SK-N-SH (cell line): ENCODE measurements at regions not wholly inside any gene's neighbourhood (a gene's known extent, or its start where the extent isn't known, plus 50 kb on each side); places are given as distances from the start of the nearest gene placed in this dataset.

Experiments used
- CHD2 ChIP-seq: fragments of 150-350 bp; IDR thresholded peaks from 2 replicates; pipeline ENCODE4 v1.6.1; 2018; ENCODE audit warnings: low read length; ENCODE audit not compliant: partially characterized antibody
- FOXM1 ChIP-seq: IDR thresholded peaks from 2 replicates; pipeline ENCODE4 v1.4.0; 2012; ENCODE audit warnings: low read depth, mild to moderate bottlenecking
- MEF2A ChIP-seq: IDR thresholded peaks from 2 replicates; pipeline ENCODE4 v1.4.0; 2012; ENCODE audit warnings: low read depth, borderline replicate concordance
- MXI1 ChIP-seq: IDR thresholded peaks from 2 replicates; pipeline ENCODE4 v1.6.1; 2012; ENCODE audit warnings: mild to moderate bottlenecking, low read depth, low read length, improper control_type of control experiment
- NFIC ChIP-seq: IDR thresholded peaks from 2 replicates; pipeline ENCODE4 v1.4.0; 2012; ENCODE audit warnings: borderline replicate concordance
- RCOR1 ChIP-seq: fragments of 150-350 bp; IDR thresholded peaks from 2 replicates; pipeline ENCODE4 v1.6.1; 2017; ENCODE audit warnings: antibody characterized with exemption, low read length
- RFX5 ChIP-seq: IDR thresholded peaks from 2 replicates; pipeline ENCODE4 v1.6.1; 2012; ENCODE audit warnings: mild to moderate bottlenecking, improper control_type of control experiment, low read length
- TF ChIP-seq, protein P1 (sequence below): IDR thresholded peaks from 2 replicates; pipeline ENCODE4 v1.6.1; 2012; ENCODE audit warnings: mild to moderate bottlenecking, low read depth, low read length, moderate library complexity
- TF ChIP-seq, protein P2 (sequence below): IDR thresholded peaks from 2 replicates; pipeline ENCODE4 v1.4.0; 2012; ENCODE audit warnings: low read depth, borderline replicate concordance
- TF ChIP-seq, protein P3 (sequence below): fragments of 200-600 bp; sonication (generic); IDR thresholded peaks from 2 replicates; pipeline ENCODE4 v1.6.1; 2017; ENCODE audit warnings: antibody characterized with exemption, mild to moderate bottlenecking, moderate library complexity

DNA sequence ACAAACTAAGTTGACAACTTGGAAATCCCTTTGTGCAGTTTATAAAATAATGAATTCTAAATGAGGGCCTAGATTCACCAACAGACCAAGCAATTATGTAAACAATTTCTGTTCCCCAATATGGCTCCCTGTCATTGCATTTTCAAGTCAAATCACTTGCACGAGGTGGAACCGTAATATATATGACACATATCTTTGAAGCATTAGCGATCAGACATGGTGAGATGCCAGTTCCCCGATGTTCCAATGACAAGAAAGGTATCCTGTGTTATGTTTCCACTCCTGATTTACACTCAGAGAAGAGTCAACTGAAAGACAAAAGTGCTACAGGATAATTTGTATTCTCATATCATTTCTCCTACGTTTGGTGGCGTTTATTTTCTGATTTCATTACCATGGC is 108.5 kb upstream of the TDRD3 start:
- TF ChIP-seq, protein P1, sequence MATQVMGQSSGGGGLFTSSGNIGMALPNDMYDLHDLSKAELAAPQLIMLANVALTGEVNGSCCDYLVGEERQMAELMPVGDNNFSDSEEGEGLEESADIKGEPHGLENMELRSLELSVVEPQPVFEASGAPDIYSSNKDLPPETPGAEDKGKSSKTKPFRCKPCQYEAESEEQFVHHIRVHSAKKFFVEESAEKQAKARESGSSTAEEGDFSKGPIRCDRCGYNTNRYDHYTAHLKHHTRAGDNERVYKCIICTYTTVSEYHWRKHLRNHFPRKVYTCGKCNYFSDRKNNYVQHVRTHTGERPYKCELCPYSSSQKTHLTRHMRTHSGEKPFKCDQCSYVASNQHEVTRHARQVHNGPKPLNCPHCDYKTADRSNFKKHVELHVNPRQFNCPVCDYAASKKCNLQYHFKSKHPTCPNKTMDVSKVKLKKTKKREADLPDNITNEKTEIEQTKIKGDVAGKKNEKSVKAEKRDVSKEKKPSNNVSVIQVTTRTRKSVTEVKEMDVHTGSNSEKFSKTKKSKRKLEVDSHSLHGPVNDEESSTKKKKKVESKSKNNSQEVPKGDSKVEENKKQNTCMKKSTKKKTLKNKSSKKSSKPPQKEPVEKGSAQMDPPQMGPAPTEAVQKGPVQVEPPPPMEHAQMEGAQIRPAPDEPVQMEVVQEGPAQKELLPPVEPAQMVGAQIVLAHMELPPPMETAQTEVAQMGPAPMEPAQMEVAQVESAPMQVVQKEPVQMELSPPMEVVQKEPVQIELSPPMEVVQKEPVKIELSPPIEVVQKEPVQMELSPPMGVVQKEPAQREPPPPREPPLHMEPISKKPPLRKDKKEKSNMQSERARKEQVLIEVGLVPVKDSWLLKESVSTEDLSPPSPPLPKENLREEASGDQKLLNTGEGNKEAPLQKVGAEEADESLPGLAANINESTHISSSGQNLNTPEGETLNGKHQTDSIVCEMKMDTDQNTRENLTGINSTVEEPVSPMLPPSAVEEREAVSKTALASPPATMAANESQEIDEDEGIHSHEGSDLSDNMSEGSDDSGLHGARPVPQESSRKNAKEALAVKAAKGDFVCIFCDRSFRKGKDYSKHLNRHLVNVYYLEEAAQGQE: no peak
- TF ChIP-seq MXI1 (no peak), CHD2 (no peak), MEF2A (no peak), RCOR1 (no peak), RFX5 (no peak), NFIC (no peak), FOXM1 (no peak)
- TF ChIP-seq, protein P2, sequence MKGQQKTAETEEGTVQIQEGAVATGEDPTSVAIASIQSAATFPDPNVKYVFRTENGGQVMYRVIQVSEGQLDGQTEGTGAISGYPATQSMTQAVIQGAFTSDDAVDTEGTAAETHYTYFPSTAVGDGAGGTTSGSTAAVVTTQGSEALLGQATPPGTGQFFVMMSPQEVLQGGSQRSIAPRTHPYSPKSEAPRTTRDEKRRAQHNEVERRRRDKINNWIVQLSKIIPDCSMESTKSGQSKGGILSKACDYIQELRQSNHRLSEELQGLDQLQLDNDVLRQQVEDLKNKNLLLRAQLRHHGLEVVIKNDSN: no peak
- TF ChIP-seq, protein P3, sequence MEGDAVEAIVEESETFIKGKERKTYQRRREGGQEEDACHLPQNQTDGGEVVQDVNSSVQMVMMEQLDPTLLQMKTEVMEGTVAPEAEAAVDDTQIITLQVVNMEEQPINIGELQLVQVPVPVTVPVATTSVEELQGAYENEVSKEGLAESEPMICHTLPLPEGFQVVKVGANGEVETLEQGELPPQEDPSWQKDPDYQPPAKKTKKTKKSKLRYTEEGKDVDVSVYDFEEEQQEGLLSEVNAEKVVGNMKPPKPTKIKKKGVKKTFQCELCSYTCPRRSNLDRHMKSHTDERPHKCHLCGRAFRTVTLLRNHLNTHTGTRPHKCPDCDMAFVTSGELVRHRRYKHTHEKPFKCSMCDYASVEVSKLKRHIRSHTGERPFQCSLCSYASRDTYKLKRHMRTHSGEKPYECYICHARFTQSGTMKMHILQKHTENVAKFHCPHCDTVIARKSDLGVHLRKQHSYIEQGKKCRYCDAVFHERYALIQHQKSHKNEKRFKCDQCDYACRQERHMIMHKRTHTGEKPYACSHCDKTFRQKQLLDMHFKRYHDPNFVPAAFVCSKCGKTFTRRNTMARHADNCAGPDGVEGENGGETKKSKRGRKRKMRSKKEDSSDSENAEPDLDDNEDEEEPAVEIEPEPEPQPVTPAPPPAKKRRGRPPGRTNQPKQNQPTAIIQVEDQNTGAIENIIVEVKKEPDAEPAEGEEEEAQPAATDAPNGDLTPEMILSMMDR: no peak
